ENCODE measurements at regions not wholly inside any gene's neighbourhood (a gene's known extent, or its start where the extent isn't known, plus 50 kb on each side); places are given as distances from the start of the nearest gene placed in this dataset.
A peak's percentile ranks its signal among the peaks of the same experiment; 100 is the strongest.

GRCh38 chr7:42831718-42832522 is 80.0 kb downstream of the C7orf25 start:
- DNase-seq = peak in 1 of 3 donors; percentile 1
- peaks cover 13% of the 10 kb centered on the region for H3K27me3 Mint-ChIP-seq
- ATAC-seq (ENCODE audit: low read depth in 2 of 2) = no peak
- no peaks in the 10 kb centered on the region for H3K4me1 Mint-ChIP-seq
- peaks cover 2% of the 10 kb centered on the region for H3K27me3 ChIP-seq (ENCODE audit: control insufficient read depth, insufficient read depth, low read length)
- H3K9me3 Mint-ChIP-seq = peaks cover 0 to 2% (median 0%) of the 10 kb centered on the region in 7 donors
- H3K36me3 ChIP-seq (ENCODE audit: control insufficient read depth, insufficient read depth, low read length) = no peaks in the 10 kb centered on the region
- H3K4me3 Mint-ChIP-seq = no peak overlapping the region
- no peak overlapping the region for H3K27ac Mint-ChIP-seq
- no peak overlapping the region for H3K4me3 ChIP-seq (ENCODE audit: low read depth, low read length)
- H3K9me3 ChIP-seq (ENCODE audit: control insufficient read depth in 2 of 2, low read length in 2 of 2) = no peaks in the 10 kb centered on the region
- no peaks in the 10 kb centered on the region for H3K4me1 ChIP-seq (ENCODE audit: control insufficient read depth, insufficient read depth, low read length, poor library complexity, severe bottlenecking)
- H3K36me3 Mint-ChIP-seq = no peaks in the 10 kb centered on the region
- no peak overlapping the region for H3K27ac ChIP-seq (ENCODE audit: insufficient read depth, low read length, poor library complexity, severe bottlenecking)

GRCh38 chr7:42831006-42831717 is 80.7 kb downstream of the C7orf25 start:
- Mint-ChIP-seq H3K27ac (no peak overlapping the region), H3K4me3 (no peak overlapping the region), H3K9me3 (peaks cover 0 to 2% (median 0%) of the 10 kb centered on the region in 7 donors), H3K27me3 (peaks cover 13% of the 10 kb centered on the region), H3K36me3 (no peaks in the 10 kb centered on the region), H3K4me1 (no peaks in the 10 kb centered on the region)
- no peaks in the 10 kb centered on the region for H3K9me3 ChIP-seq (ENCODE audit: control insufficient read depth in 2 of 2, low read length in 2 of 2)
- H3K4me1 ChIP-seq (ENCODE audit: control insufficient read depth, insufficient read depth, low read length, poor library complexity, severe bottlenecking) = no peaks in the 10 kb centered on the region
- H3K27ac ChIP-seq (ENCODE audit: insufficient read depth, low read length, poor library complexity, severe bottlenecking) = no peak overlapping the region
- H3K27me3 ChIP-seq (ENCODE audit: control insufficient read depth, insufficient read depth, low read length) = peaks cover 2% of the 10 kb centered on the region
- H3K4me3 ChIP-seq (ENCODE audit: low read depth, low read length) = no peak overlapping the region
- H3K36me3 ChIP-seq (ENCODE audit: control insufficient read depth, insufficient read depth, low read length) = no peaks in the 10 kb centered on the region
- ATAC-seq (ENCODE audit: low read depth in 2 of 2) (no peak), DNase-seq (no peak)

- Mint-ChIP-seq H3K9me3 (peaks cover 0 to 19% (median 6%) of the 10 kb centered on the region in 7 donors), H3K27ac (no peak overlapping the region), H3K36me3 (no peaks in the 10 kb centered on the region), H3K4me1 (no peaks in the 10 kb centered on the region), H3K27me3 (peaks cover 7% of the 10 kb centered on the region), H3K4me3 (no peak overlapping the region)
- DNase-seq = no peak
- no peaks in the 10 kb centered on the region for H3K4me1 ChIP-seq (ENCODE audit: control insufficient read depth, insufficient read depth, low read length, poor library complexity, severe bottlenecking)
- no peaks in the 10 kb centered on the region for H3K27me3 ChIP-seq (ENCODE audit: control insufficient read depth, insufficient read depth, low read length)
- peaks cover 0 to 2% of the 10 kb centered on the region in 2 experiments for H3K9me3 ChIP-seq (ENCODE audit: control insufficient read depth in 2 of 2, low read length in 2 of 2)
- H3K36me3 ChIP-seq (ENCODE audit: control insufficient read depth, insufficient read depth, low read length) = no peaks in the 10 kb centered on the region
- no peak overlapping the region for H3K27ac ChIP-seq (ENCODE audit: insufficient read depth, low read length, poor library complexity, severe bottlenecking)
- ATAC-seq (ENCODE audit: low read depth in 2 of 2) = no peak
- H3K4me3 ChIP-seq (ENCODE audit: low read depth, low read length) = no peak overlapping the region
Measured at GRCh38 chr7:42812779-42813178, 99.1 kb downstream of the C7orf25 start.

- Mint-ChIP-seq H3K4me3 (no peak overlapping the region), H3K36me3 (no peaks in the 10 kb centered on the region), H3K9me3 (peaks cover 0 to 39% (median 13%) of the 10 kb centered on the region in 7 donors), H3K4me1 (no peaks in the 10 kb centered on the region), H3K27ac (no peak overlapping the region), H3K27me3 (peaks cover 4% of the 10 kb centered on the region)
- Histone ChIP-seq H3K4me3 (ENCODE audit: low read depth, low read length) (no peak overlapping the region), H3K4me1 (ENCODE audit: control insufficient read depth, insufficient read depth, low read length, poor library complexity, severe bottlenecking) (no peaks in the 10 kb centered on the region), H3K27ac (ENCODE audit: insufficient read depth, low read length, poor library complexity, severe bottlenecking) (no peak overlapping the region), H3K9me3 (ENCODE audit: control insufficient read depth in 2 of 2, low read length in 2 of 2) (peaks cover 5 to 17% of the 10 kb centered on the region in 2 experiments), H3K27me3 (ENCODE audit: control insufficient read depth, insufficient read depth, low read length) (no peaks in the 10 kb centered on the region), H3K36me3 (ENCODE audit: control insufficient read depth, insufficient read depth, low read length) (no peaks in the 10 kb centered on the region)
- no peak for DNase-seq
- ATAC-seq (ENCODE audit: low read depth in 2 of 2) = no peak
Measured at GRCh38 chr7:42805601-42806000, 106.3 kb downstream of the C7orf25 start.

GRCh38 chr7:42794673-42795072 is 117.2 kb downstream of the C7orf25 start:
- DNase-seq = no peak
- H3K9me3 Mint-ChIP-seq = peaks cover 0 to 13% (median 3%) of the 10 kb centered on the region in 7 donors
- H3K36me3 Mint-ChIP-seq = no peaks in the 10 kb centered on the region
- H3K27ac Mint-ChIP-seq = no peak overlapping the region
- H3K9me3 ChIP-seq (ENCODE audit: control insufficient read depth in 2 of 2, low read length in 2 of 2) = no peaks in the 10 kb centered on the region
- H3K27ac ChIP-seq (ENCODE audit: insufficient read depth, low read length, poor library complexity, severe bottlenecking) = no peak overlapping the region
- no peak for ATAC-seq (ENCODE audit: low read depth in 2 of 2)
- H3K27me3 ChIP-seq (ENCODE audit: control insufficient read depth, insufficient read depth, low read length) = no peaks in the 10 kb centered on the region
- H3K4me1 Mint-ChIP-seq = no peaks in the 10 kb centered on the region
- H3K4me3 Mint-ChIP-seq = no peak overlapping the region
- H3K4me1 ChIP-seq (ENCODE audit: control insufficient read depth, insufficient read depth, low read length, poor library complexity, severe bottlenecking) = no peaks in the 10 kb centered on the region
- H3K36me3 ChIP-seq (ENCODE audit: control insufficient read depth, insufficient read depth, low read length) = no peaks in the 10 kb centered on the region
- no peak overlapping the region for H3K4me3 ChIP-seq (ENCODE audit: low read depth, low read length)
- H3K27me3 Mint-ChIP-seq = no peaks in the 10 kb centered on the region

- Mint-ChIP-seq H3K9me3 (peaks cover 0 to 10% (median 1%) of the 10 kb centered on the region in 7 donors), H3K4me3 (no peak overlapping the region), H3K27ac (no peak overlapping the region), H3K27me3 (no peaks in the 10 kb centered on the region), H3K36me3 (no peaks in the 10 kb centered on the region), H3K4me1 (no peaks in the 10 kb centered on the region)
- Histone ChIP-seq H3K4me1 (ENCODE audit: control insufficient read depth, insufficient read depth, low read length, poor library complexity, severe bottlenecking) (no peaks in the 10 kb centered on the region), H3K27me3 (ENCODE audit: control insufficient read depth, insufficient read depth, low read length) (no peaks in the 10 kb centered on the region), H3K36me3 (ENCODE audit: control insufficient read depth, insufficient read depth, low read length) (no peaks in the 10 kb centered on the region), H3K9me3 (ENCODE audit: control insufficient read depth in 2 of 2, low read length in 2 of 2) (no peaks in the 10 kb centered on the region), H3K4me3 (ENCODE audit: low read depth, low read length) (no peak overlapping the region), H3K27ac (ENCODE audit: insufficient read depth, low read length, poor library complexity, severe bottlenecking) (no peak overlapping the region)
- DNase-seq (no peak), ATAC-seq (ENCODE audit: low read depth in 2 of 2) (no peak)
Measured at GRCh38 chr7:42792841-42793240, 119.0 kb downstream of the C7orf25 start.

GRCh38 chr7:42790196-42790595 is 121.7 kb downstream of the C7orf25 start:
- ATAC-seq (ENCODE audit: low read depth in 2 of 2) = no peak
- Histone ChIP-seq H3K27me3 (ENCODE audit: control insufficient read depth, insufficient read depth, low read length) (no peaks in the 10 kb centered on the region), H3K4me1 (ENCODE audit: control insufficient read depth, insufficient read depth, low read length, poor library complexity, severe bottlenecking) (no peaks in the 10 kb centered on the region), H3K36me3 (ENCODE audit: control insufficient read depth, insufficient read depth, low read length) (no peaks in the 10 kb centered on the region), H3K4me3 (ENCODE audit: low read depth, low read length) (no peak overlapping the region), H3K27ac (ENCODE audit: insufficient read depth, low read length, poor library complexity, severe bottlenecking) (no peak overlapping the region), H3K9me3 (ENCODE audit: control insufficient read depth in 2 of 2, low read length in 2 of 2) (no peaks in the 10 kb centered on the region)
- Mint-ChIP-seq H3K36me3 (no peaks in the 10 kb centered on the region), H3K27ac (no peak overlapping the region), H3K27me3 (no peaks in the 10 kb centered on the region), H3K4me3 (no peak overlapping the region), H3K4me1 (no peaks in the 10 kb centered on the region), H3K9me3 (peaks cover 0 to 9% (median 1%) of the 10 kb centered on the region in 7 donors)
- no peak for DNase-seq

Data from CD4-positive, CD25-positive, alpha-beta regulatory T cell (primary cell).